Natural killer cell treated with Interleukin-12 subunit alpha and Interleukin-12 subunit beta and Interleukin-15 and Interleukin-18, amount 100 ng/mL, for 72 hours (primary cell): ENCODE measurements at regions not wholly inside any gene's neighbourhood (a gene's known extent, or its start where the extent isn't known, plus 50 kb on each side); places are given as distances from the start of the nearest gene placed in this dataset.

Experiments
- ATAC-seq, 2 donors: fragments of 150-1000 bp; cut with Tn5 transposase in 1 of 2; sonication (Bioruptor Pico), chemical (Tn5 transposase) in 1 of 2; 2 replicates each; pipeline ENCODE4 v1.10.0; 2021
- DNase-seq: peaks from one replicate; pipeline ENCODE4 v3.0.0; 2022; ENCODE audit warnings: low spot score
- H3K27ac Mint-ChIP-seq, 2 donors: 1 replicate in 1 of 2; 2 replicates in 1 of 2; pipeline ENCODE4 v1.8.0; 2022; ENCODE audit warnings: mixed read lengths in 2 of 2, mild to moderate bottlenecking in 1 of 2, moderate library complexity in 1 of 2
- H3K27me3 Mint-ChIP-seq, 2 donors: 1 replicate in 1 of 2; 2 replicates in 1 of 2; pipeline ENCODE4 v1.8.0; 2022; ENCODE audit warnings: mixed read lengths in 2 of 2
- H3K36me3 Mint-ChIP-seq: one replicate; pipeline ENCODE4 v1.8.0; 2022; ENCODE audit warnings: mixed read lengths
- H3K4me1 Mint-ChIP-seq, 2 donors: 1 replicate in 1 of 2; 2 replicates in 1 of 2; pipeline ENCODE4 v1.8.0; 2022; ENCODE audit warnings: low read depth in 2 of 2, mixed read lengths in 2 of 2, mild to moderate bottlenecking in 1 of 2
- H3K4me3 Mint-ChIP-seq: one replicate; pipeline ENCODE4 v1.8.0; 2022; ENCODE audit warnings: mixed read lengths
- H3K9me3 Mint-ChIP-seq: 2 replicates; pipeline ENCODE4 v1.8.0; 2022; ENCODE audit warnings: mixed read lengths

DNA sequence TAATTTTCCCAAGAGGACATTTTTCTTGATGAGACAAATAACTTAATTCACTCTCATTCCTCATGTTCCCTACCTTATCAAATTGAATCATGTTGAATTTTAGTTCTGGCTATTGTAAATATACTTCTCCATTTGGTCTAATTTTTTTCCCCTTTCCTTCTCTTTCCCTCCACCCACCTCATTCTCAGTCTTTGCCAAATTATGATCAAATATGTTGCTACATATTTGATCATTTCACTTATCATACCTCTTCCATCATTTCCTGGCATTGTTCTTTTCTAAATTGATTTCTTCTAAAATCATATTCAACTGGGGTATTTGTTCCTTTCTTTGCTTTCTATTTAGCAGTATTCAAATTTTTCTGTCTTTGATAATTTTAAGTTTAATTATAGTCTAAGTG, 52.3 kb downstream of the HDGFL1 start:
- H3K4me1 Mint-ChIP-seq = no peaks in the 10 kb centered on the region
- no peak overlapping the region for H3K4me3 Mint-ChIP-seq
- ATAC-seq (no peak), DNase-seq (no peak)
- H3K9me3 Mint-ChIP-seq = peaks cover 8% of the 10 kb centered on the region
- H3K27ac Mint-ChIP-seq = no peak overlapping the region
- H3K36me3 Mint-ChIP-seq = no peaks in the 10 kb centered on the region
- no peaks in the 10 kb centered on the region for H3K27me3 Mint-ChIP-seq

- Mint-ChIP-seq H3K9me3 (peaks cover 11% of the 10 kb centered on the region), H3K36me3 (no peaks in the 10 kb centered on the region), H3K4me1 (no peaks in the 10 kb centered on the region), H3K27ac (no peak overlapping the region), H3K27me3 (no peaks in the 10 kb centered on the region), H3K4me3 (no peak overlapping the region)
- ATAC-seq = no peak
- DNase-seq = no peak
Observed at GRCh38 chr6:22622351-22622750, 53.0 kb downstream of the HDGFL1 start.

DNA sequence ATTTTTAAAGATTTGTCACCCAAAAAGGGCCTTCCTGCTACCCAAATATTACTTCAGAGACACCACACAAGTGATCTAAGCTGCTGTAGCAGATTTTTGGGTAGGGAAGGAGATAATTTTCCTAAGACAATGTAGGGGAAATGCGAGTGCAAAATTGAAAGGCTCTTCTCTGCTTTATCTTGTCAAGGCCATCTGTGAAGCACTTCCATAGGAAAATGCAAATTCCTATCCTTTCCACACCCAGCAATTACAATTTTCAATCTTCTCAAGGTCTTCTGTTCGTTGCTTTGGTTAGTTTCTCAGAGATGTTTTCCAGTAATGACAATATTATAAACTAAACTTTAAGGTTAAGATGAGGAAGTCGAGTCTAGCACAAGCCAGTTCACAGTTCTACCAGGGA, 53.4 kb downstream of the HDGFL1 start:
- DNase-seq (no peak), ATAC-seq (no peak)
- H3K27me3 Mint-ChIP-seq = no peaks in the 10 kb centered on the region
- H3K4me1 Mint-ChIP-seq = no peaks in the 10 kb centered on the region
- no peaks in the 10 kb centered on the region for H3K36me3 Mint-ChIP-seq
- no peak overlapping the region for H3K27ac Mint-ChIP-seq
- H3K4me3 Mint-ChIP-seq = no peak overlapping the region
- peaks cover 11% of the 10 kb centered on the region for H3K9me3 Mint-ChIP-seq

GRCh38 chr6:22627644-22628043, 58.3 kb downstream of the HDGFL1 start:
- H3K9me3 Mint-ChIP-seq = peaks cover 6% of the 10 kb centered on the region
- no peaks in the 10 kb centered on the region for H3K4me1 Mint-ChIP-seq

GRCh38 chr6:22631091-22631490, 61.7 kb downstream of the HDGFL1 start:
- no peak overlapping the region for H3K27ac Mint-ChIP-seq
- H3K27me3 Mint-ChIP-seq = no peaks in the 10 kb centered on the region
- H3K36me3 Mint-ChIP-seq = no peaks in the 10 kb centered on the region
- ATAC-seq (no peak), DNase-seq (no peak)
- no peak overlapping the region for H3K4me3 Mint-ChIP-seq
- H3K4me1 Mint-ChIP-seq = no peaks in the 10 kb centered on the region
- peaks cover 9% of the 10 kb centered on the region for H3K9me3 Mint-ChIP-seq

More at GRCh38 chr6:22627644-22628043, 58.3 kb downstream of the HDGFL1 start:
- Mint-ChIP-seq H3K27ac (no peak overlapping the region), H3K27me3 (no peaks in the 10 kb centered on the region), H3K4me3 (no peak overlapping the region), H3K36me3 (no peaks in the 10 kb centered on the region)
- no peak for ATAC-seq
- DNase-seq = no peak

DNA sequence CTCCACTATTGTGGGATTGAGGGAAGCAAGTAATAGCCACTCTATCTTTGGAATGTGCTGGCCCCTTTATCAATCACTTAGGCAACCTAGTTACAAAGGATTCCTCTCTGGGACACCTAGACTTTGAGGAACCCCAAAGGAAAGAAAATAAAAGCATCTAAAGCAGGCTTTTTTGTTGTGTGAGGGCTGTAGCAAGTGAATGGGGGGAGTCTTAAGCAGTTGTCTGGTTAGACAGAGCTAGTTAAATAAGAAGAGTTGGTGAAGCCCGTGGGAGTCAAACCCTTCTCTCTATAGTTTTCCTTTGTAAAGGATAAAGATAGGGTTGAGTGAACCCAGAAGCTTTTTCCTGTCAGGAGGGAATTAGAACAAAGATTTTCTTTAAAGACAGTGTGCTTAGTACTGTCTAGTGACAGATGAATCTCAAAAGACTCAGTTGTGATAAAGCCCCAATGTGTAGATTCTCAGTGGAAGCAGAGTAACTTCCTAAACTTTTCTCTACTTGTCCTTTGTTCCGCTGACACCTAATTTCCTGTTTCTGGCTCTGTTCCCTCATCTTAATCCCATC, 63.3 kb downstream of the HDGFL1 start:
- ATAC-seq = no peak
- no peak overlapping the region for H3K27ac Mint-ChIP-seq
- H3K4me3 Mint-ChIP-seq = no peak overlapping the region
- H3K36me3 Mint-ChIP-seq = no peaks in the 10 kb centered on the region
- no peaks in the 10 kb centered on the region for H3K4me1 Mint-ChIP-seq
- no peaks in the 10 kb centered on the region for H3K27me3 Mint-ChIP-seq
- H3K9me3 Mint-ChIP-seq = peaks cover 3% of the 10 kb centered on the region
- DNase-seq = no peak

GRCh38 chr6:22636452-22636851, 67.1 kb downstream of the HDGFL1 start:
- H3K9me3 Mint-ChIP-seq = peaks cover 3% of the 10 kb centered on the region
- no peaks in the 10 kb centered on the region for H3K36me3 Mint-ChIP-seq
- no peak overlapping the region for H3K4me3 Mint-ChIP-seq
- no peak overlapping the region for H3K27ac Mint-ChIP-seq
- ATAC-seq (no peak), DNase-seq (no peak)
- no peaks in the 10 kb centered on the region for H3K4me1 Mint-ChIP-seq
- no peaks in the 10 kb centered on the region for H3K27me3 Mint-ChIP-seq

GRCh38 chr6:22637782-22638181, 68.4 kb downstream of the HDGFL1 start:
- no peaks in the 10 kb centered on the region for H3K4me1 Mint-ChIP-seq
- no peaks in the 10 kb centered on the region for H3K36me3 Mint-ChIP-seq
- no peak overlapping the region for H3K27ac Mint-ChIP-seq
- no peak for ATAC-seq
- peaks cover 3% of the 10 kb centered on the region for H3K9me3 Mint-ChIP-seq
- no peak for DNase-seq
- H3K4me3 Mint-ChIP-seq = no peak overlapping the region
- no peaks in the 10 kb centered on the region for H3K27me3 Mint-ChIP-seq

- H3K9me3 Mint-ChIP-seq = peaks cover 3% of the 10 kb centered on the region
- no peaks in the 10 kb centered on the region for H3K4me1 Mint-ChIP-seq
- H3K36me3 Mint-ChIP-seq = no peaks in the 10 kb centered on the region
- no peak overlapping the region for H3K4me3 Mint-ChIP-seq
- H3K27me3 Mint-ChIP-seq = no peaks in the 10 kb centered on the region
- no peak for DNase-seq
- ATAC-seq = no peak
- no peak overlapping the region for H3K27ac Mint-ChIP-seq
Observed at GRCh38 chr6:22638320-22638719, 69.0 kb downstream of the HDGFL1 start.

DNA sequence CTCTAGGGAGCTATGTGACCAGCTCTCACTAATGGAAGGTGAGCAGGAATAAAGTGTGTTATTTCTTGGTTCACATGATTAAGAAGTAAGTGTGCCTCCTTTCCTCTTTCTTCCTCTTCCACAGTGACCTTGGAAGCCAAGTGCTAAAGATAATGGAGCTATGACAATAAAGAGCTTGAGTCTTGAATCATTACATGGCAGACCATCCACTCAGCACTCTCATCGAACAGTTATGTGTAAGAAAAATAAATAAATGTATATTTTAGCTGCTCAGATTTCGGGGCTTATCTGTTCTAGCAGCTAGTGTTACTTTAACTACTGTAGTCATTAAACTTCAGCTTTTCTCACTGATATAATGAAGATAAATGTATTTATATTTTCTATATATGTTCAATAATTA, 72.9 kb downstream of the HDGFL1 start:
- Mint-ChIP-seq H3K36me3 (no peaks in the 10 kb centered on the region), H3K27ac (no peak overlapping the region), H3K9me3 (no peaks in the 10 kb centered on the region), H3K27me3 (no peaks in the 10 kb centered on the region), H3K4me3 (no peak overlapping the region), H3K4me1 (no peaks in the 10 kb centered on the region)
- DNase-seq (no peak), ATAC-seq (no peak)

GRCh38 chr6:22643780-22644179, 74.4 kb downstream of the HDGFL1 start:
- Mint-ChIP-seq H3K9me3 (no peaks in the 10 kb centered on the region), H3K36me3 (no peaks in the 10 kb centered on the region), H3K27me3 (no peaks in the 10 kb centered on the region), H3K4me1 (no peaks in the 10 kb centered on the region), H3K27ac (no peak overlapping the region), H3K4me3 (no peak overlapping the region)
- DNase-seq (no peak), ATAC-seq (no peak)

DNA sequence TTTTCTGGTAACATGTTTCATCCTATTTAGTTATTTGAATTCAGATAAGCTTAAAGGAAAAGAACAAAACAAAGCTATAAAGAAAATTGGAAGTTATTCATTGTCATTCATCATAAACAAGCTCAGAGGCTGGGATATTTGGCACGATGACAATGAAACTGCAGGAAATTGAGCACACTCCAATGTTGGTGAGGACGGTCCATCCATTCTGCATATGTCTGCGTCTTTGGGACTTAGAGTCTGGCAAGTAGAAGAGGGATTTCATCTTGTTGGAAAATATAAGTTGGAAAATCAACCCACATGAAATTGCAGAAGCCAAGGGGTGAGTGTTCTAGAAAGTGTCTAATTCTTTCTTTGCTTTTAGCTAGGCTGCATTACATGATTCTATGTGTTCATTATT, 78.4 kb downstream of the HDGFL1 start:
- H3K27me3 Mint-ChIP-seq = no peaks in the 10 kb centered on the region
- H3K36me3 Mint-ChIP-seq = no peaks in the 10 kb centered on the region
- H3K4me3 Mint-ChIP-seq = no peak overlapping the region
- DNase-seq = no peak
- no peak for ATAC-seq
- no peaks in the 10 kb centered on the region for H3K4me1 Mint-ChIP-seq
- no peaks in the 10 kb centered on the region for H3K9me3 Mint-ChIP-seq
- H3K27ac Mint-ChIP-seq = no peak overlapping the region

DNA sequence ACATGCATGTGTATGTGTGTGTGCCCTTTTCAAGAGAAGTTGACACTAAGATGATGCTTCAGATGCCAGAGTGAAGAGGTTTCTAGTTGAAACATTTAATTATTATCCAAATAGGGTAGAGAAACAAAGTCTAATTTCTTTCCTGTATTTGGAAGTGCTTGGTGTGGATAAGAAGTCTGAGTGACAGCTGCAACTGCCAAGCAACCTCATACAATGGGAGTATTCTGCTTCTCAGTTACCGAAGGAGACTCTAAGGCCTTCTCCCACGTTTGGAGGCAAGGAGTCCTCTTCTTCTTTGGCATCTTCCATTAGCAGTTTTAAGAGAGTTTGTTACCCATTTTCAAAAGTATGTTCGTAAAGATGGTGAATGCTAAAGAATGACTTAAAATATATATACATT, 82.4 kb downstream of the HDGFL1 start:
- ATAC-seq (no peak), DNase-seq (no peak)
- H3K4me1 Mint-ChIP-seq = no peaks in the 10 kb centered on the region
- H3K9me3 Mint-ChIP-seq = no peaks in the 10 kb centered on the region
- H3K36me3 Mint-ChIP-seq = no peaks in the 10 kb centered on the region
- no peak overlapping the region for H3K27ac Mint-ChIP-seq
- no peak overlapping the region for H3K4me3 Mint-ChIP-seq
- H3K27me3 Mint-ChIP-seq = no peaks in the 10 kb centered on the region

GRCh38 chr6:22653980-22654610, 84.7 kb downstream of the HDGFL1 start:
- Mint-ChIP-seq H3K27ac (no peak overlapping the region), H3K9me3 (no peaks in the 10 kb centered on the region), H3K4me3 (no peak overlapping the region), H3K4me1 (no peaks in the 10 kb centered on the region), H3K27me3 (no peaks in the 10 kb centered on the region), H3K36me3 (no peaks in the 10 kb centered on the region)
- ATAC-seq (no peak), DNase-seq (no peak)
